ENCODE measurements at regions not wholly inside any gene's neighbourhood (a gene's known extent, or its start where the extent isn't known, plus 50 kb on each side); places are given as distances from the start of the nearest gene placed in this dataset.
A peak's percentile ranks its signal among the peaks of the same experiment; 100 is the strongest.

DNA sequence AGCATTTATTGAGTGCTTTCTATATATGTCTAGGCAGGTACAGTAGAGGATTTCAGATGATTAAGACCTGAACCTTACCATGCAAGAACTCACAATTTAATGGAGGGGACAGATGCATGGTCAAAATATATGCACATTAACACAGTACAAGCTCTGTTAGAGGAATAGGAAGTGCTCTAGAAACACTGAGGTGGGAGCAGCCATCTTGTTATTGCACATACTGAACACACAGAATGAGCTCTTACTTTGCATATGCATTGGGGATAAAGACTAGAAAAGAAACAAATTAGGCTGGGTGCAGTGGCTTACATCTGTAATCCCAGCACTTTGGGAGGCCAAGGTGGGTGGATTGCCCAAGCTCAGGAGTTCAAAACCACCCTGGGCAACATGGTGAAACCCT lies 438.3 kb downstream of the UTRN start:
- Mint-ChIP-seq H3K4me3 (no peak overlapping the region), H3K27ac (peak overlapping the region; percentile 37), H3K9me3 (peaks cover 3% of the 10 kb centered on the region), H3K36me3 (peaks cover 39% of the 10 kb centered on the region), H3K4me1 (peaks cover 37% of the 10 kb centered on the region), H3K27me3 (no peaks in the 10 kb centered on the region)
- ATAC-seq = no peak

DNA sequence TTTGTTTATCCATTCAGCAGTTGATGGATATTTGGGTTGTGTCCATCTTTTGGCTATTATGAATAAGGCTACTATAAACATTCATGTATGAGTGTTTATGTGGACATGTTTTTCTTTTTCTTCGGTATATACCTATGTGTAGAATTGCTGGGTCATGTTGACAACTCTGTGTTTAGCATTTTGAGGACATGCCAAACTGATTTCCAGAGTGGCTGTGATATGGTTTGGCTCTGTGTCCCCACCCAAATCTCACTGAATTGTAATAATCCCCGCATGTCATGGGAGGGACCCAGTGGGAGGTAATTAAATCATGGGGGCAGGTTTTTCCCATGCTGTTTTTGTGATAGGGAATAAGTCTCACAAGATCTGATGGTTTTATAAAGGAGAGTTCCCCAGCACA lies 439.7 kb downstream of the UTRN start:
- Mint-ChIP-seq H3K9me3 (peaks cover 3% of the 10 kb centered on the region), H3K4me3 (no peak overlapping the region), H3K36me3 (peaks cover 38% of the 10 kb centered on the region), H3K27ac (no peak overlapping the region), H3K4me1 (peaks cover 48% of the 10 kb centered on the region), H3K27me3 (no peaks in the 10 kb centered on the region)
- no peak for ATAC-seq

DNA sequence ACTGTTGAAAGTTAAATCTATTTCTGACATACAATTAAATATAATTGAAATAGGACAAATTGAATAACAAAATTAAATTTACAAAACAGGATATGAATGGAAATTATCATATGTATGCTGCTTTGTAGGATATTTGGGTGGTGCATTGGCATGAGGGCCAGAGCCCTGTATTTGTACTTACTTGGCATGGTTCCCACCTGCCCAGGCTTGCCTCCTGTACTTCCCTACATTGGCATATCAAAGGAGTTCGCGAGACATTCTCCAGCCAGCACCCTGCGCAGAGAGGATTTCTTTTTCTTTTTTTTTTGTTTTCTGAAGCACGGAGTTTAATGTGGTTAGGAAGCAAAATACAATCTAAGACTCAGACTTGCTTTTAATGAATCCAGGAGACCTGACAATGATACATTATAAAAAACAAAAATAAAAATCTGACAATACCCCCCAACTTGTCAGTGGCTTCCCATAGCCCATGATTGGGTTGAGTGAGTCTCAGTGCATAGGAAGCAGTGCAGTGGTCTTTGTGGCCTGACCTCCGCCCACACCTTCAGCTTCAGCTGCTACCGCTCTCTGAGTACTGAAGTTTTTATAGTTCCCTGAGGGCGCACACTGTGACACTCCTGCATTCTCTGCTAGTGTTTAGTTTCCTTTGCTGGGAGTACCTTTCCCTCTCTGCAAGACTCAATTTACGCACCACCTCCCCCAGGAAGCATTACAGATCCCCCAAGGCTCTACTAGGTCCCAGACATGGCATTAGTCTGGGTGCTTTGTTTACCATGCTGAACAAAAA lies 440.8 kb downstream of the UTRN start:
- ATAC-seq = peak; percentile 72
- H3K4me3 Mint-ChIP-seq = no peak overlapping the region
- peaks cover 3% of the 10 kb centered on the region for H3K9me3 Mint-ChIP-seq
- H3K4me1 Mint-ChIP-seq = peaks cover 48% of the 10 kb centered on the region
- no peaks in the 10 kb centered on the region for H3K27me3 Mint-ChIP-seq
- H3K36me3 Mint-ChIP-seq = peaks cover 28% of the 10 kb centered on the region
- no peak overlapping the region for H3K27ac Mint-ChIP-seq

DNA sequence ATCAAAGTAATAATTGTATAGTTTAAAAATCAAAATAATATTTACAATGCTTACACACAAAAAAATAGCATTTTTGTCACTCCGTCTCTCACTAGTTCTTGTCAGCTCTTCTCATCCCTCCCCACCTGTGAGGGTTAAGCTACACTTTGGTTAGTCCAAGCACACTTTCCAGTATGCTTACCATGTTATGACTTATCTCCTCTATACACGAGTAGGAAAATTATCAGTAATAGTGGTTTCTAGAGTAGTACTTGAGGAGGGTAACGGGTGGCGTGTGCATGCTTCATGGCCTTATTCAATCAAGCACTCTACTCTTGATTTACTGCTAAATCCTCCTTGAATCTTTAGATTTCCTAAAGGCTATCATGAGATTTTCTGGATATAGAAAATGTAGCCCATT lies 443.7 kb downstream of the UTRN start:
- Mint-ChIP-seq H3K27ac (no peak overlapping the region), H3K36me3 (peaks cover 33% of the 10 kb centered on the region), H3K4me1 (peaks cover 31% of the 10 kb centered on the region), H3K9me3 (no peaks in the 10 kb centered on the region), H3K4me3 (no peak overlapping the region), H3K27me3 (no peaks in the 10 kb centered on the region)
- no peak for ATAC-seq

DNA sequence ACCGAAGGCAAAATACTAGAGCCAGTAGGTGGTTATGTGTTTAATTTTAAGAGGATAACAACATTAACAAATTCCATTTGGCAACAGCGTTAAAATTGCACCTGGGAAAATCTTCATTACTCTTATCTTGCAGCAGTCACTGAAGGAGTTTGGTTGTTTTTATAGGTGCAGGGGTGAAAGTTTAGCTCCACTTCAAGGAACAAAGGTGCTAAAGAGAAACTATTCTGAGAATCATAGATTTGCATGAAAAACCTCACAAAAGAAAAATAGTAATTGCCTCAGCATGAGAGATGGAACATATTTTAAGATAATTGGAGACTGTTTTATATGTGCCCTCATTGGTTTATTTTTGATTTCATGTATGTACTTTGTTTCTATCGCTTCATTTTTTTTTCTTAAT lies 444.4 kb downstream of the UTRN start:
- Mint-ChIP-seq H3K4me3 (no peak overlapping the region), H3K9me3 (no peaks in the 10 kb centered on the region), H3K36me3 (peaks cover 40% of the 10 kb centered on the region), H3K27ac (peak overlapping the region; percentile 27), H3K4me1 (peaks cover 31% of the 10 kb centered on the region), H3K27me3 (no peaks in the 10 kb centered on the region)
- ATAC-seq = no peak

DNA sequence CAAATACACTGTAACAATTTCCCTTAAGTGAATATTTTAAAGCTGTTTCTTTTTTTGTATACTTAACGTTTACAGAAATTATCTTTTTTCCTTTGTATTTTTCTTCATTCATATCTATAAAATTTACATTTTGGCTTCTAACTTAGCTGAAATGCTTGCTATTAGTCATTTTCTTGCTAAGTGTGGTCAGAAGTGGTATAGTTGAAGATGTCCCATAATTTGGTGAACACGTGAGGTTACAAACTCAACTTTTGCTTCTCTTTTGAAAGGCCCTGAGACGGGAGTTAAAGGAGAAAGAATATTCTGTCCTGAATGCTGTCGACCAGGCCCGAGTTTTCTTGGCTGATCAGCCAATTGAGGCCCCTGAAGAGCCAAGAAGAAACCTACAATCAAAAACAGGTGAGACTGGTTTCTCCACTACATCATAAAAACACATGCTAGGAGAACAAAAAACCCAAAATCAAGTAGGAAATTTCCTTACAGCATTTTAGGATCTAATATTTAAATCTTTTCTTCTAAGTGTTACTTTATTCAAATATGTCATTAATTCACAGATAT lies 445.0 kb downstream of the UTRN start:
- no peaks in the 10 kb centered on the region for H3K27me3 Mint-ChIP-seq
- no peak overlapping the region for H3K4me3 Mint-ChIP-seq
- H3K4me1 Mint-ChIP-seq = peaks cover 31% of the 10 kb centered on the region
- H3K36me3 Mint-ChIP-seq = peaks cover 44% of the 10 kb centered on the region
- ATAC-seq = no peak
- H3K27ac Mint-ChIP-seq = peak overlapping the region; percentile 27
- no peaks in the 10 kb centered on the region for H3K9me3 Mint-ChIP-seq

DNA sequence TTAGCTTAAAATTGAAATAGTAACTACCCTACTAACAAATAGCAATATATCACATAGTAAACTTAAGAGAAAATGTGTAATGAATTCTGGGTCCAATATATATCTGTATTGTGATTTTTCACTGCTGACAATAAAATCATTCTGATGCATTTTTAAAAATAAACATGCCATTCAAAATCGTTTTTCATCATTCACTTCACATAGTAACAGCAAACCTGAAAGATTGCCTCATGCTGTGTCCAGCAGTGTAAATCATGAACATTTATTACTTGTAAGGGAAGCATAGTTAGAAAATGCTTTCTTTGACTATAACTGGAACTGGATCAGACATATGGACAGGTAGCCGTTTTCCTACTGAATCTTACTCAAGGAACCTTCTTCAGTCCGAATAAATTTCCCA lies 446.1 kb downstream of the UTRN start:
- no peaks in the 10 kb centered on the region for H3K9me3 Mint-ChIP-seq
- H3K27ac Mint-ChIP-seq = no peak overlapping the region
- no peak overlapping the region for H3K4me3 Mint-ChIP-seq
- no peaks in the 10 kb centered on the region for H3K27me3 Mint-ChIP-seq
- H3K4me1 Mint-ChIP-seq = peaks cover 24% of the 10 kb centered on the region
- peaks cover 46% of the 10 kb centered on the region for H3K36me3 Mint-ChIP-seq
- no peak for ATAC-seq

DNA sequence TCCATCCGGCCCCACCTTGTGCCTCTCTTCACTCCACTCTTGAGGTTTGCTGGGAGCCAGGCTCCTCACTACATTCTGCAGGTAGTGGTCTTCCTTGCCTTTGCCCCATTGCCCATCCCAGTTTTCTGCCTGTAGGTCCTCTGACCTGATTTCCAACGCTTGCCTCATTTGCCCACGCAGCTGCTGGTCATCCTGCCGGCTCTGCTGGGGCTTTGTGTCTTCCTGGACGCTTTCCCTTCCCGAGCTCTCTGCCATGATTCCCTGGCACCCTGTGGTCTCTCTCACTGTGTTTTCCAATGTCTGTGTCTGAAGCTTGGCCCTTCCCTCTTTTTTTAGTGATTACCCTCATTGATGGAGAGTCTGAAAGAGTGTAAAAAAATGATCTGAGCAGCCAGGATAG lies 451.6 kb downstream of the UTRN start:
- Mint-ChIP-seq H3K27ac (peak overlapping the region; percentile 28), H3K4me1 (no peaks in the 10 kb centered on the region), H3K36me3 (peaks cover 61% of the 10 kb centered on the region), H3K4me3 (no peak overlapping the region), H3K9me3 (no peaks in the 10 kb centered on the region), H3K27me3 (no peaks in the 10 kb centered on the region)
- ATAC-seq = no peak

DNA sequence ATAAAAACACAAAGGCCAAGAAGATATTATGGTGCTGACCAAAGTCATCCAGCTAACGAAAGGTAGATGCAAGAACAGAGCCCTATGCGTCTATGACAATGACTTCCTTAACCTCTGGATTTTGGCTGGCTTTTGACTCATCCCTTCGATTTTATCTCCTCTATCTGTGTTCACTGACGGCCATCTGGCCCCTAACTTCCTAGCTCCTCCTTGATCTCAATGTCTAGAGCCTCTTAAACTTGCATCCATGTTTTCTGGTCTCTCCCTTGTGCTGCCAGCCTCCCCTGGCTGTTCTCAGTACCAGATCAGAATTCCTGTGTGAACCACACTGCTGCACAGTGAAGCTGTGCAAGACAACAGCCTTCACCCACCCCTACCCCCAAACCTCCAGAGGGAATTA lies 452.9 kb downstream of the UTRN start:
- no peaks in the 10 kb centered on the region for H3K9me3 Mint-ChIP-seq
- peaks cover 58% of the 10 kb centered on the region for H3K36me3 Mint-ChIP-seq
- H3K4me1 Mint-ChIP-seq = no peaks in the 10 kb centered on the region
- H3K27ac Mint-ChIP-seq = no peak overlapping the region
- ATAC-seq = no peak
- H3K27me3 Mint-ChIP-seq = no peaks in the 10 kb centered on the region
- H3K4me3 Mint-ChIP-seq = no peak overlapping the region

DNA sequence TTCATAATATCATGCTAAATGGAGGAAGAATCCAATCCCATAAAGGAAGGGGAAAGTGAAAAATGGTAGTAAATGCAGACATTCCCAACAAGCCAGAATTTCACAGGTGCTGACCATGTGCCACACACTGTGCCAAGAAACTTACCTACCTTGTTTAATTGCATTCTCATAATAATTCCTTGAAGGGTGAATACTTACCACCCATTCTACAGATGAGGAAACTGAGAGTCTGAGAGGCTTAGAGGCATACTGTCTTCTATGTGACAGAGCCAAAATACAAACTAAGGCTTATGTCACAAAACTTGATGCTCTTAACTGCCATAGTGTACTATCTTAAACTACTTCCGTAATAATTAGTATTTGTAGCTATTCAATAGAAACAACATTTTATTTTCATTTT lies 454.7 kb downstream of the UTRN start:
- no peaks in the 10 kb centered on the region for H3K27me3 Mint-ChIP-seq
- no peaks in the 10 kb centered on the region for H3K9me3 Mint-ChIP-seq
- no peak overlapping the region for H3K27ac Mint-ChIP-seq
- no peaks in the 10 kb centered on the region for H3K4me1 Mint-ChIP-seq
- peaks cover 39% of the 10 kb centered on the region for H3K36me3 Mint-ChIP-seq
- ATAC-seq = no peak
- H3K4me3 Mint-ChIP-seq = no peak overlapping the region

DNA sequence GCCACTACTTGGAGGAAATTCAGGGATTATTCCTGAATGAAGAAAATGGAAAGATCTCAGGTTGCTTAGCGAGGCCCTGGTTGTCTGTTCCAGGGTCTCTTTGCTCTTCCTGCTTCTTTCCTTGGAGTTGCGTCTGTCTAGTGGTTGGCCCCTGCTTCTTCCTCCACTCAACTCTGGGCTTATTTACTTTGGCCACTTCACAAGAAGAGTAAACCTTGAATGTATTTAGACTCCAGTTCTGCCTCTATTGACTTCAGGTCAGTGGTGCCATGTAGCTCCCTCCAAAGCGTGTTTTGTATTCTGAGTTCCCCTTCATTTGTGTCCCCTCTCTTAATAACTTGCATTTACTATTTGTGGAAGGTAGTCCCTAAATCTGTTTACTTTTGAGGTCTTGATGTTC lies 456.5 kb downstream of the UTRN start:
- H3K27me3 Mint-ChIP-seq = no peaks in the 10 kb centered on the region
- ATAC-seq = no peak
- no peak overlapping the region for H3K27ac Mint-ChIP-seq
- peaks cover 29% of the 10 kb centered on the region for H3K36me3 Mint-ChIP-seq
- H3K4me1 Mint-ChIP-seq = no peaks in the 10 kb centered on the region
- no peak overlapping the region for H3K4me3 Mint-ChIP-seq
- H3K9me3 Mint-ChIP-seq = no peaks in the 10 kb centered on the region

DNA sequence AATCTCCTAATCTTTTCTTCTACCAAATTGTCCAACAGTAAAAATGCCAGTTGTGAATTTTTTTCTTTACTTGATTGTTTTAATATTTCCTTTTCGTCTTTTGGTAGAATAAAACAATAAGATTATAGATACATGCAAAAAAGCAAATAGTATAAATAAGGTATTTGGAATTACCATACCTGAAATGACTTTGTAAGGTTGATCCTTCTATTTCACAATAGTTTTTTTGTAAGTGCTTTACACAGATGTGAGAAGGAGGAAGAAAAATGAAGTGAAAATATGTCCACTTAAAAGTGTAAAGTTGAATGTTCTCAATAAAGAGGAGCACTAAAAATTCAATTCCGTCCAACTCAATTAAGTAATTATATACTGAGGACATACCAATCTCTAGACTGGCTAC lies 457.6 kb downstream of the UTRN start:
- H3K36me3 Mint-ChIP-seq = peaks cover 26% of the 10 kb centered on the region
- no peaks in the 10 kb centered on the region for H3K9me3 Mint-ChIP-seq

DNA sequence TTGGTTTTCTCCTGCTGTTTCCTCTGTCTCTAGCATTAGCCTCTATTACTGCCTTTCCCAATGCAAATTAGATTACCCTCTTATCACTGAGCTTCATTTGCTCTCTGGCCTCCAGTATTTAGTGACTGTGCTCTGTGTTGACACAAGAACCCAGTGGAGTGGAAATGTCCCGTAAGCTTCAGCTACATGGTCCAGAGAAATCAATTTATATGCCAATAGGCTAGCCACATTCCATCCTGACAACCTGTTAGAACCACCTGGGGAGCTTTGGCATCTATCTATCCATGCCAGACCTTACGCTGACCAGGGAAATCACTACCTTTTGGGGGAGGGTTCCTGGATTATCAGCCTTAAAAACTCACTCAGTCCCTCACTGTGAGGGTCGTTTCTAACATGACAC lies 459.6 kb downstream of the UTRN start:
- H3K27ac Mint-ChIP-seq = peak overlapping the region; percentile 14
- H3K36me3 Mint-ChIP-seq = peaks cover 29% of the 10 kb centered on the region
- no peak for ATAC-seq

More for the DNA sequence above, 457.6 kb downstream of the UTRN start:
- no peak overlapping the region for H3K27ac Mint-ChIP-seq
- ATAC-seq = no peak
- no peaks in the 10 kb centered on the region for H3K4me1 Mint-ChIP-seq
- no peaks in the 10 kb centered on the region for H3K27me3 Mint-ChIP-seq
- no peak overlapping the region for H3K4me3 Mint-ChIP-seq

DNA sequence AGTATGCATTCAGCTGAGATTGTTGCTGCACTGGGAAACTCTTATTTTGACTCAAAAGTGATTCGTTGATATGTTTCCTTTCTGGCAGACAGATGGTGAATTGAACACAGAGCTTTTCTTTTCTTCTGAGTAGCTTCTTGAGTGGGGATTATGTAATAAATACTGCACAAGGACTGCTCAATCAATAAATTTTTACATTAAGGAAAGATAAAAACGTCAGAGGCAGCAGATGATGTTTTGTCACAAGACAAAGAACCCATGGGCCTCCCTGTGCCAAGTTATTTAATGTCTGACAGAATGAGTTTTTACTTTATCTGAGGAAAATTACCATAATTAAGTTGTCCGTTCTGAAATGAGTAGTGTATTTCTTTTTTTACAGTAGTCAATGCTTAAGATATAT lies 460.3 kb downstream of the UTRN start:
- peak overlapping the region; percentile 14 for H3K27ac Mint-ChIP-seq
- no peak overlapping the region for H3K4me3 Mint-ChIP-seq

More for the DNA sequence above, 459.6 kb downstream of the UTRN start:
- no peaks in the 10 kb centered on the region for H3K4me1 Mint-ChIP-seq
- H3K27me3 Mint-ChIP-seq = no peaks in the 10 kb centered on the region
- H3K9me3 Mint-ChIP-seq = no peaks in the 10 kb centered on the region
- H3K4me3 Mint-ChIP-seq = no peak overlapping the region

DNA sequence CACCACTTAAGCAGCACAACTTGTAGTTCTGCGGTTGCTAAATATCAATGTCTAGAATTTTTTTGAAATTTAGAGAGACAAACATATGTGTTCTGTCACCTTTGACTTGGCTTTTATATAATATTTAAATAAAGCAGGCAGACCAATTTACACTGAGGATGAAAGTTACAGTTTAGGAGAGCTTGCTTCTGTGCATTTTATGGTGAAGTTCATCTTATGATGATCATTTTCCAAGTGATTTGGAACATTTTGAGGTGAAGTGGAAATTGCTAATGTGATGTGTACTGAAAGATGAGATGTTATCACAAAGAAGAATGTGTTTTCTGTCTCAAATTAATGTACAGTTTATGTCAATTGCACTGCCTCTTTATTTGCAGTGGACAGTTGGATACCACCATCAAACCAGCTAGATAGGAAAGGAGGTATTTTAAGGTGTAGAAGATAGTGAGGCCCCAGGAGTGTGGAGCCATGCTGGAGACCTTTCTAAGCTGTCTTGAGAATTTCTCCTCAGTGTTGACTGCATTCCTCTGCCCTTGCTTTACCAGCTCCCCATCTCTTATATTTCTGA lies 461.9 kb downstream of the UTRN start:
- no peak overlapping the region for H3K27ac Mint-ChIP-seq
- no peaks in the 10 kb centered on the region for H3K27me3 Mint-ChIP-seq
- no peak overlapping the region for H3K4me3 Mint-ChIP-seq
- H3K4me1 Mint-ChIP-seq = no peaks in the 10 kb centered on the region
- no peak for ATAC-seq
- no peaks in the 10 kb centered on the region for H3K9me3 Mint-ChIP-seq
- peaks cover 32% of the 10 kb centered on the region for H3K36me3 Mint-ChIP-seq

More for the DNA sequence above, 460.3 kb downstream of the UTRN start:
- no peaks in the 10 kb centered on the region for H3K9me3 Mint-ChIP-seq
- no peak for ATAC-seq
- H3K27me3 Mint-ChIP-seq = no peaks in the 10 kb centered on the region
- H3K4me1 Mint-ChIP-seq = no peaks in the 10 kb centered on the region
- H3K36me3 Mint-ChIP-seq = peaks cover 34% of the 10 kb centered on the region

DNA sequence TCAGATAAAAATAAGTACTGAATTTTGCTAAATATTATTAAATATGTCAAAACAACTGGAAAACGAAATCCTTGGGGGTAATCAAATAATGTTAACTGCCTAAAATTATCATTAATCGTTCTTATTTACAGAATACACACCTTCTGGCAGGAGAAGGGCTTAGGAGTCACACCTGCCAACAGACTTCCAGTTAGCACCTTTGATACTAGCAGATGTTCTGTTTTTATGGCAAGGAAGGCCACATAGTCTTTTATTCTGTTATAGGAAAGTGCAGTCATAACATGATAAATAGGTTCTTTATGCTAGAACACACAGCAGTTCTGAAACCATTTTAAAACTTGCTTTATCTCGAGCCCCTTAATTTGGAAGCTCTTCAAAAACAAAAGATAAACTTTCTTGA lies 464.1 kb downstream of the UTRN start:
- H3K27me3 Mint-ChIP-seq = no peaks in the 10 kb centered on the region
- H3K4me3 Mint-ChIP-seq = no peak overlapping the region
- H3K4me1 Mint-ChIP-seq = peaks cover 19% of the 10 kb centered on the region
- H3K27ac Mint-ChIP-seq = no peak overlapping the region
- no peaks in the 10 kb centered on the region for H3K9me3 Mint-ChIP-seq
- peaks cover 49% of the 10 kb centered on the region for H3K36me3 Mint-ChIP-seq
- ATAC-seq = no peak

All from stimulated activated memory B cell treated with anti-CD40 and anti-IgM and Interleukin-4, amounts not matched to agents 10 μg/mL and 1 μg/mL and 100 μg/mL, for 72 hours (primary cell).